ENCODE measurements at regions not wholly inside any gene's neighbourhood (a gene's known extent, or its start where the extent isn't known, plus 50 kb on each side); places are given as distances from the start of the nearest gene placed in this dataset.
"Not testable (repeated sequence)": the region's sequence is repeated elsewhere in the genome, so short reads cannot be mapped to it uniquely, and the experiment has no call there.

GRCh38 chr2:228927028-228928010 lies 343.8 kb downstream of the PID1 start:
- Histone ChIP-seq H3K9me3 (no peaks in the 10 kb centered on the region), H3K36me3 (no peaks in the 10 kb centered on the region), H3K27me3 (no peaks in the 10 kb centered on the region), H3K27ac (no peak overlapping the region), H3K4me1 (no peaks in the 10 kb centered on the region), H3K4me3 (no peak overlapping the region)
- intact Hi-C loops (cut with DNase I): no loop called here
- ATAC-seq (no peak), DNase-seq (no peak)
- TF ChIP-seq, protein P1, sequence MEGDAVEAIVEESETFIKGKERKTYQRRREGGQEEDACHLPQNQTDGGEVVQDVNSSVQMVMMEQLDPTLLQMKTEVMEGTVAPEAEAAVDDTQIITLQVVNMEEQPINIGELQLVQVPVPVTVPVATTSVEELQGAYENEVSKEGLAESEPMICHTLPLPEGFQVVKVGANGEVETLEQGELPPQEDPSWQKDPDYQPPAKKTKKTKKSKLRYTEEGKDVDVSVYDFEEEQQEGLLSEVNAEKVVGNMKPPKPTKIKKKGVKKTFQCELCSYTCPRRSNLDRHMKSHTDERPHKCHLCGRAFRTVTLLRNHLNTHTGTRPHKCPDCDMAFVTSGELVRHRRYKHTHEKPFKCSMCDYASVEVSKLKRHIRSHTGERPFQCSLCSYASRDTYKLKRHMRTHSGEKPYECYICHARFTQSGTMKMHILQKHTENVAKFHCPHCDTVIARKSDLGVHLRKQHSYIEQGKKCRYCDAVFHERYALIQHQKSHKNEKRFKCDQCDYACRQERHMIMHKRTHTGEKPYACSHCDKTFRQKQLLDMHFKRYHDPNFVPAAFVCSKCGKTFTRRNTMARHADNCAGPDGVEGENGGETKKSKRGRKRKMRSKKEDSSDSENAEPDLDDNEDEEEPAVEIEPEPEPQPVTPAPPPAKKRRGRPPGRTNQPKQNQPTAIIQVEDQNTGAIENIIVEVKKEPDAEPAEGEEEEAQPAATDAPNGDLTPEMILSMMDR (IDR thresholded peaks at IDR 0.05): no peak

DNA sequence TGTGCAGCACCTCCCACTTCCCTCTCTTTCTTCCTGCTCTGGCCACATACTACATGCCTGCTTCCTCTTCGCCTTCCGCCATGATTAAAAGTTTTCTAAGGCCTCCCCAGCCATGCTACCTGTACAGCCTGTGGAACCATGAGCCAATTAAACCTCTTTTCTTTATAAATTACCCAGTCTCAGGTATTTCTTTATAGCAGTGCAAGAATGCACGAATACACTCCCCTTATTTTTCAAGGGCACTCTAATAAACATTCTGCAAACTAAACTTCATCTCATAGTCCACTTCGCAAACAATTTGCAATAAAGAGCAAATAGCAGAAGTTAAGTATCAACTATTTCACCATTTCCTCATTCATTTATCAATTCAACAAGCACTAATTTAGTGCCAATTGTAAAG lies 351.3 kb downstream of the PID1 start:
- TF ChIP-seq, protein P1 (IDR thresholded peaks at IDR 0.05): no peak
- peak; percentile 53 for ATAC-seq

GRCh38 chr2:228917220-228917619 lies 353.9 kb downstream of the PID1 start:
- peak; percentile 47 for ATAC-seq

More for the DNA sequence above, 351.3 kb downstream of the PID1 start:
- Histone ChIP-seq H3K4me3 (no peak overlapping the region), H3K36me3 (no peaks in the 10 kb centered on the region), H3K4me1 (peaks cover 4% of the 10 kb centered on the region), H3K27me3 (no peaks in the 10 kb centered on the region), H3K9me3 (no peaks in the 10 kb centered on the region), H3K27ac (no peak overlapping the region)
- DNase-seq: no peak
- intact Hi-C loops (cut with DNase I): no loop called here

GRCh38 chr2:228916416-228917090 lies 354.5 kb downstream of the PID1 start:
- no peak for ATAC-seq
- TF ChIP-seq, protein P1 (IDR thresholded peaks at IDR 0.05): no peak
- intact Hi-C loops (cut with DNase I): no loop called here

More at GRCh38 chr2:228917220-228917619, 353.9 kb downstream of the PID1 start:
- Histone ChIP-seq H3K9me3 (no peaks in the 10 kb centered on the region), H3K4me1 (peaks cover 4% of the 10 kb centered on the region), H3K36me3 (no peaks in the 10 kb centered on the region), H3K4me3 (no peak overlapping the region), H3K27me3 (no peaks in the 10 kb centered on the region), H3K27ac (no peak overlapping the region)
- no peak for DNase-seq
- TF ChIP-seq, protein P1 (IDR thresholded peaks at IDR 0.05): no peak
- intact Hi-C loops (cut with DNase I): no loop called here

GRCh38 chr2:228913176-228913575 lies 357.9 kb downstream of the PID1 start:
- ATAC-seq (no peak), DNase-seq (no peak)
- H3K36me3 ChIP-seq: no peaks in the 10 kb centered on the region
- no peak overlapping the region for H3K4me3 ChIP-seq
- intact Hi-C loops (cut with DNase I): no loop called here
- H3K27ac ChIP-seq: no peak overlapping the region
- H3K9me3 ChIP-seq: no peaks in the 10 kb centered on the region
- peaks cover 4% of the 10 kb centered on the region for H3K4me1 ChIP-seq
- TF ChIP-seq, protein P1 (IDR thresholded peaks at IDR 0.05): no peak
- H3K27me3 ChIP-seq: no peaks in the 10 kb centered on the region

More at GRCh38 chr2:228916416-228917090, 354.5 kb downstream of the PID1 start:
- Histone ChIP-seq H3K36me3 (no peaks in the 10 kb centered on the region), H3K27me3 (no peaks in the 10 kb centered on the region), H3K9me3 (no peaks in the 10 kb centered on the region), H3K27ac (no peak overlapping the region), H3K4me3 (no peak overlapping the region), H3K4me1 (peaks cover 4% of the 10 kb centered on the region)
- DNase-seq: no peak

DNA sequence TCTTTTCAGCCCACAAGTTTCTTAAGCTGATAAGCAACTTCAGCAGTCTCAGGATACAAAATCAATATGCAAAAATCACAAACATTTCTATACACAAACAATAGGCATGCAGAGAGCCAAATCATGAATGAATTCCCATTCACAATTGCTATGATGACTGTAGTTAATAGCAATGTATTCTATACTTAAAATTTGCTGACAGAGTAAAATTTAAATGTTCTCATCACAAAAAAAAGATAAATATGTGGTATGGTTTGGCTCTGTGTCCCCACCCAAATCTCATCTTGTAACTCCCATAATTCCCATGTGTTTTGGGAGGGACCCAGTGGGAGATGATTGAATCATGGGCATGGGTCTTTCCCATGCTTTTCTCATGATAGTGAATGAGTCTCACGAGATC lies 360.2 kb downstream of the PID1 start:
- DNase-seq; H3K4me1 ChIP-seq; H3K27ac ChIP-seq; H3K4me3 ChIP-seq; ATAC-seq; H3K27me3 ChIP-seq; H3K36me3 ChIP-seq; H3K9me3 ChIP-seq; intact Hi-C loops (cut with DNase I): not testable (repeated sequence)

Measured in upper lobe of right lung (tissue), 1 donor.